ENCODE measurements at regions not wholly inside any gene's neighbourhood (a gene's known extent, or its start where the extent isn't known, plus 50 kb on each side); places are given as distances from the start of the nearest gene placed in this dataset.

GRCh38 chr7:131274986-131275385 lies 52.7 kb upstream of the MKLN1 start:
- TF ChIP-seq POLR2A (IDR thresholded peaks at IDR 0.05) (no peak), CTCF (IDR thresholded peaks at IDR 0.05) (no peak)
- Histone ChIP-seq H3K4me1 (no peaks in the 10 kb centered on the region), H3K4me3 (no peak overlapping the region), H3K36me3 (no peaks in the 10 kb centered on the region), H3K27ac (no peak overlapping the region), H3K9me3 (no peaks in the 10 kb centered on the region), H3K27me3 (no peaks in the 10 kb centered on the region)
- DNase-seq (no peak), ATAC-seq (no peak)
- WGBS (ENCODE audit: insufficient coverage, low coverage, low lambda C conversion rate, missing lambda C conversion rate) = 100% methylated on average over 1 of the region's 2 CpGs
- intact Hi-C loops (cut with DNase I) = no loop called here

DNA sequence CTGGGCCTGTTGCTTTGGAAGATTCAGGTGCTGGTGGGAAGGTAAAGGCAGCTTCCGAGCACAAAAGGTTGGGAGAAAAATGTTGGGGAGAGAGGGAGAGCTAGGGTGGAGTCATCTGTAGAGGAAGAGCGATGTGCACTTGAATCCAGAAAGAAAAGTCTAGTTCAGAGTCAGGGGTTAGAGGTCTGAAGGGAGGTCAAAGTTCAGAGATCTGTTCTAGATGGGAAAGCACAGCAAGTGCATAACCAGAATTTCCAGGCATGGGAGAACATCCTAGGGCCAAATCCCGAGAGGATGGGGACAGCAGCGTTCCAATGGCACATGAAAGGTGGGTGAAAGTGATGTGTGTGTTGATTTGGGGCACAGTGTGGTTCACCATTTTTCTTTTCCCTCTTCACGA lies 51.5 kb upstream of the MKLN1 start:
- no peak overlapping the region for H3K4me3 ChIP-seq
- intact Hi-C loops (cut with DNase I) = no loop called here
- WGBS (ENCODE audit: insufficient coverage, low coverage, low lambda C conversion rate, missing lambda C conversion rate) = 79% methylated on average over 4 of the region's 5 CpGs
- no peak overlapping the region for H3K27ac ChIP-seq
- no peaks in the 10 kb centered on the region for H3K36me3 ChIP-seq
- no peaks in the 10 kb centered on the region for H3K9me3 ChIP-seq
- ATAC-seq (no peak), DNase-seq (no peak)
- TF ChIP-seq CTCF (IDR thresholded peaks at IDR 0.05) = no peak
- no peaks in the 10 kb centered on the region for H3K27me3 ChIP-seq
- no peaks in the 10 kb centered on the region for H3K4me1 ChIP-seq

GRCh38 chr7:131276748-131277147 lies 50.9 kb upstream of the MKLN1 start:
- Histone ChIP-seq H3K36me3 (no peaks in the 10 kb centered on the region), H3K4me3 (no peak overlapping the region), H3K27ac (no peak overlapping the region), H3K9me3 (no peaks in the 10 kb centered on the region), H3K27me3 (no peaks in the 10 kb centered on the region), H3K4me1 (no peaks in the 10 kb centered on the region)
- no peak for DNase-seq
- intact Hi-C loops (cut with DNase I) = no loop called here
- TF ChIP-seq POLR2A (IDR thresholded peaks at IDR 0.05) (no peak), CTCF (IDR thresholded peaks at IDR 0.05) (no peak)
- ATAC-seq = no peak
- 61% methylated on average over 2 of the region's 2 CpGs for WGBS (ENCODE audit: insufficient coverage, low coverage, low lambda C conversion rate, missing lambda C conversion rate)

MicroRNAs in the stretch of these regions (microRNA counts, 767-probe panel; counts per million panel counts)
- 8,667 counts per million, percentile 38 among the panel's probes with 10 or more counts for microRNA hsa-miR-29a-3p

Small RNAs in the stretch of these regions (microRNA-seq; reads per million reads assigned to microRNA genes)
- 3,242 to 6,614 reads per million in 2 donors for gene MIR29A

Small RNAs in the stretch of these regions (small RNA-seq; reads per million reads assigned to genes)
- 0 reads per million in 2 experiments for gene AC016831.3
- 0 reads per million in 2 experiments for gene RNU6-1010P
